C1 segment of cervical spinal cord (tissue), 14 donors: ENCODE measurements at regions not wholly inside any gene's neighbourhood (a gene's known extent, or its start where the extent isn't known, plus 50 kb on each side); places are given as distances from the start of the nearest gene placed in this dataset.

Source experiments
- DNase-seq, 14 donors: peaks; one replicate each; lab custom pipeline; 2025; lab: John Stamatoyannopoulos, UW

DNA sequence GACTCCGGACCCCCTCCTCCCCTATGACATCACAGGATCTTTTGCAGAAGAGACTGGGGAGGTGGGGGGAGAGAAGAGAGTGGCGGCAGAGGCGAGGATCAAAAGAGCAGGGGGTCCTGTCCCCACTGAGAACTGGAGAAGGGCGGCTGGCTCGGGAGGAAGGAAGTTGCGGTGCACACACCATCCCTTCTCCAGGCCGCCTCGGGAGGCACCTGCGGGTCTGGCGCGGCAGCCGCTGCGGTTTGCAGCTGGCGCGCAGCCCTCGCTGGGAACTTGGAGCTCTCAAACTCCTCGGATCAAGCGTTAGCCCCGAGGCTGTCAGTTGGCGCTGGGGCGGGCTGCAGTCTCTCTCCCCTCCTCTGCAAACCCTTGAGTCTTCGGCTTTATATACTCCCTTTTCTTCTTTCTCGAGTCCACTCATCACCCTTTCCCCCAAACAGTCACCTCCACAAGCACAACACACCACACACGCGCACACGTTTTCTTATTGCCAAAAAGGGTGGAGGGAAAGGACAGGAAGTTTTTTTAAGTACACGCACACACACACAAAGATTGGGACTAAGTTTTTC, 180.7 kb downstream of the TBXT start:
- DNase-seq, result peak in 1 of 14 donors; percentile 78

DNA sequence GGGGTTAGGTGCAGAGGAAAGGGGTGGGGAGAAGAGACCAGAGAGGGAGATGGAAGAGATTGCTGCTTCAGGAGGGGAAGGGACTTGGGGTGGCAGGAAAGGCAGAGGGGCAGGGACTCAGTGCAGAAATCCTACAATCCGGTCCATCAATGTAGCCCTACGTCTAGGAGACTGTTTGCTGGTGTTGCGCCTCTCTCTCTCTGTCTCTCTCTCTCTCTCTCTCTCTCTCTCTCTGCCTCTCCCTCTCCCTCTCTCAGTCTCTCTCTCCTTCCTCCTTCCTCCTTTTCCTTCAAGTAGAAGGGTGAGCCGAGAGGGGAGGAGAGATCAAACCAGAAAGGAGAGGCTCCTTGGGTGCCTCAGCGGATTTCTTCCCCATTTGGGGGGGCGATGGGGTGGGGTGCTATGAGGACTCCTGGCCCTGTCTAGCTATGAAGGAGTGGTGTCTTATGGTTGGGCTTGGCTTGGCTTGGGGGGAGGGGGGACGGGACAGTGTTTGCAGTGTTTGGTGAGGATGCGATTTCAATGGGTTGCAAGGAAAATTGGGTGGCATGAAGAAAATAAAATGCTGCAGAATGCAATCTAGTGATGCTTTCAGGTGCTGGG, 181.2 kb downstream of the TBXT start:
- DNase-seq, result peak in 1 of 14 donors; percentile 82

DNA sequence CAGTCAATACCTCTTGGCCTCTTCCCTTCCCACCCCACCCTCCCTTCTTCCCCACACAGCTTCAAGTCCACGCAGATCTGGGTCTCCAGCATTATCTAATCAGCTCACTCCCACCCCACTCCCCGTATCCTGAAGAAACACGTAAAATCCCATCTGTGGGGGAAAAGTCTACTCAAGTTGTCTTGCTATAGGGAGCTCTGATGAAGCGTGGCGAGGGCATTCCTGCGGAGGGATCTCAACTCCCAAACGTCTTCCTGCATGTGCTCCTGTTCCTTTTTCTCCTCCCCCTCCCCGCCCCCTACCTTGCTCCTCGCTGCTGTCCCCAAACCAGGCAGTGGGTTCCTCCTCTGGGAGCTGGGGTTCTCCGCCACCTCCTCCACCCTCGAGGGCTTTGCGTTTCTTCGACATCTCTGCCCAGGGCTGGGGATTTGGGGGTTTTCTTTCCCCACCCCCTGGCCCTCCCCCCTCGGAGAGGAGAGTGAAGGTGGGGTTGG, 181.8 kb downstream of the TBXT start:
- DNase-seq, result peak in 1 of 14 donors; percentile 82

GRCh38 chr6:165985281-165985805, 182.3 kb downstream of the TBXT start:
- DNase-seq, result peak in 1 of 14 donors; percentile 82

GRCh38 chr6:165984729-165985275, 182.8 kb downstream of the TBXT start:
- DNase-seq, result peak in 1 of 14 donors; percentile 82

- DNase-seq, result no peak
Measured at GRCh38 chr6:165983112-165984072, 184.3 kb downstream of the TBXT start.

DNA sequence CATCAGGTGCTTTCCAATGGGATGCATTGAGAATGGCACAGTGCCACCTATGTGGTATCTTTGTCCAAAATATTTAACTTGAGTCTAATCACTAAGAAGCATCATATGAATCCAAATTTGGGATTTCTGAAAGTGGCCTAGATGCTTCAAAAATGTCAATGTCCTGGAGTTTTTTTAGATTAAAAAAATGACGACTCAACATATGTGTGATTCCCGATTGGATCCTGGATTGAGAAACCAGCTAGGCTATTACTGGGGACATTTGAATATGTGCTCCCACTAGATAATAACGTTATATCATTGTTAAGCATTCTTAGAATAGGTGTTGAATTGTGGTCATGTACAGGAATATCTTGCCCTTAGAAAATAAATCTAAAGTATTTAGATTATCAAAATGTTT, 189.2 kb downstream of the TBXT start:
- DNase-seq, result no peak

DNA sequence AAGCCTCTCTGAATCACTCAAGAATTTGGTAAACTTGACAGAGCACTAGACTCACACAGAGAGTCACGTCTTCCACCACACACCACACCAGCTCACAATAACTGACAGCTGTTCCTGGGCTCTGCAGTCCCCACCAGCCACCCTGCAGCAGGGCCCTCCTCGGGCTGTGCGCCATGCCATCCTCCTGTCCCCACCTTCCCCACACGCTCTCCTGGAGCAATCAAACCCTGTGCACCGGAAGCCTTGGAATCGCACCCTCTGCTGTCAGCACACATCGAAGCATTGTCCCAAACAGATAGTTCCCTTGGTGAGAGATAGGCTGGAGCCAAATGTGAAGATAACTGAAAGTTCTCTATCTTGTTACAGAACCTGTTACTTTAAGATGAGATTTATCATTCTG, 191.0 kb downstream of the TBXT start:
- DNase-seq, result no peak

- no peak for DNase-seq
Measured at GRCh38 chr6:165974817-165975216, 192.8 kb downstream of the TBXT start.

DNA sequence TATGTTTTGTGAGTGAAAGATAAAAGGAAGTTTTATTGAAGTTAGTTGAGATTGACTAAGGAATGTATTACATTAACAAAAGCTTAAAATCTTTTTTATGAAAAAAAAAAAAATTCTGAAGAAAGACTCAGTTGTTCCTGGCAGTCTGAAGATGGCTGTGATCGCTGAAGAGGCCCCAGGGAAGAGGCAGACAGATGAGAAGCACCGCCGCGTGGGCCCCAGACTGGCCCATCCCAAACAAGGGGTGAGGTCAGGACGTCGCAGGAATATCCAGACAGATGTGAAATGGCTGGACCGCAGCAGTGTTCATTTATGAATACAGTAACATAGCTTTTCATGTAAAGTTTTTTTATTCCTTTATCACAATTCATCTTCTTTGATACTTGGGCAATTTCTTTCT, 194.2 kb downstream of the TBXT start:
- DNase-seq, result no peak

DNA sequence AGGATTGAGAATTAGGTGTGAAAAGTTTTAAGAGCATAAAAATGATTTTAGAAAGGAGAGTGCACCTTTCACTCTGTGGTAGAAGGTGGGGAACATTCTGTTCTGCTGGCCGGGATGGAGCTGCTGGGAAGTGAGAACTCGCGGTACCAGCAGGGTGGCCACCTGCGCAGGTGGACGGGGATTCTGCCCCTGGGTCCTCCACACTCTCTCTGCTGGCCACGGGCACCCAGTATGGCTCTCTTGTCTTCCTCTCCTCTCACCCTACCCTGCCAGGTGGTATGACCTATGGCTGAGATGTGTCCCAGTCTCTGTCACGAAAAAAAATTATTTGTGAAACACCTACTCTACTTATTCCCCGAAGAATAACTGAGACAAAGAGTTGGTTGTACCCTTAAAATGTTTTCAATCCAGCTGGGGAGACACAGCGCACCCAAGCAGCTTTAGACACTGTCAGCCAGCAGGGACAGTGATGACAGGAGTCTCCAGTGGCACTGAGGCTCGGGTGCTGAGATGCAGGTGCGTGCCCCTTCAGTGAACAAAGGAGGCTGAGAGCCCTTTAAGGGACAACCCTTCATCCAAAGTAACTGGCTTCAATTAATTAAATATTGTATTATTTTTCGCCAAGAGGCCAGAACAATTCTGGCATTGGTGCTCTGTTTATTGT, 195.4 kb downstream of the TBXT start:
- DNase-seq, result peak in 1 of 14 donors; percentile 69

GRCh38 chr6:165971202-165971601, 196.4 kb downstream of the TBXT start:
- no peak for DNase-seq

GRCh38 chr6:165970001-165970400, 197.7 kb downstream of the TBXT start:
- DNase-seq, result no peak

GRCh38 chr6:165969184-165969583, 198.5 kb downstream of the TBXT start:
- DNase-seq, result no peak

GRCh38 chr6:165968408-165968807, 199.2 kb downstream of the TBXT start:
- DNase-seq, result no peak

GRCh38 chr6:165967810-165968407, 199.7 kb downstream of the TBXT start:
- DNase-seq, result no peak

DNA sequence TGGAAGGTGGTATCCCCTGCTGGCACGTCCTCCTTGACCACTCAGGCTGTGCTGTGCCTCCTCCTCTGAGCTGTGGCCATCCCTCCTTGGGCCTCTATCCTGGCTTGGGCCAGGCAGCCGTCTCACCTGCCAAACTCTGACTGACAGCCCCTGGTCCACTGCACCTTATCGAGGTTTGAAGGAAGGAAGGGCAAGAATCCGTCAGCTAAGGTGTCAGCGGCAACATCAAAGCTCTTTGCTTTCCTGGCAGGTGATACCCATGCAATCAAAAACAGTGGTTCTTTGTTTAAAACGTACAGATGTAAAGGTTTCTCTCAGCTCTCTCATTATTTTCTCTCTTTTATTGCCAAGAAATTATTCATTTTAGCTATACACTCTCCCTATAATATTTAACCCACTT, 203.9 kb downstream of the TBXT start:
- no peak for DNase-seq

- no peak for DNase-seq
Measured at GRCh38 chr6:165962366-165962765, 205.3 kb downstream of the TBXT start.

DNA sequence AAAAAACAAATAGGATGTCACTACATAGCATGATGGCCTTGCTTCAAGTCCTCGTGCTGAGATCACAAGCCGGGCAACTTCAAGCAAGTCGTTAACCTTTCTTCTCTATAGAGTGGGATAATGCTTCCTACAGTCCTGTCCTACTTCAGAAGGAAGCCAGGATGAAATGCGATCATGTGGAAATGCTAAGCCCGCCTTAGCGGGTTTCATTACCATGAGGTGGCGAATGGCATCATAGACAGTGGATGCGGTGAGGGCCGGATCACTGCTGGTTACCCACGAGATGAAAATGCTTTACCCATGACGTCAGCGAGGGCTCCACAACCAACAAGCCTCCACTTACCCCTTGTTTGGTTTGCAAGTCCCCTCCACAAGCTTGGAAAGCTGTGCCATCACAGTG, 206.4 kb downstream of the TBXT start:
- DNase-seq, result no peak

DNA sequence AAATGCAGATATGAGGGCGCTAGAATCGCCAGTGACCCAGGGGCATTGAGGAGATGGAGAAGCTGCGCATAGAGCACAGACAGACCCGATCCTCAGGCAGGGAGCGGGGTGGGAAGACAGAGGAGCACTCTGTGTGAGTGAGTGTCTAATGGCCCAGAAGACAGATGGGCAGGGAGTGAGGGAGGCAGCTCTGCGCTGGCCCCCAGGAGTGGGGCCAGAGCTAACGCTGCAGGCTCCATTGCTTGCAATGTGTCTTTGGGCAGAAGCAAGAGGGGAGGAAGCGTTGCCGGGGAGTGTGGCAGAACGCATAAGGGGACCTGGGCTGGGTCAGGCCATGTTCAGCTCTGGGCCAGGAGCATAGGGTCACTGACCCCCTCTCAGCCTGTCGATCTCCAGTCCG, 207.0 kb downstream of the TBXT start:
- no peak for DNase-seq

DNA sequence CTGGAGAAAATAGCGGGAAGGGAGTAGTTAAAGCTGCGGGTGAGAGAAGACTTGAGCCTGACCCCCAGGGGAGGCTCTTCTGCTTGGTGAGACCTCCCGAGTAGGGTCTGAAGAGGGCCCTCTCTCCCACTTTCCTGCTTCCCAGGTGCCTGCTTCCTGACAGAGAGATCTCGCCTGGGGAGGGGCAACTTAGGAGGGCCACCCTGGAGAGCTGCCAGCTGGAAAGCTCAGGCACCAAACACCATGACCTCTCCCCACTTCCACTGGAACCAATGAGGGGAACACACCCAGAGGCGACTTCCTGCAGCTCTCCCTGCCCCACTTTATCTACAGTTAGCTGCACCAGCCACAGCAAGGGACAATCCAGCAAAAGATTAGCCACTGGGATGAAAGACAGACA, 208.0 kb downstream of the TBXT start:
- DNase-seq, result no peak
